ENCODE measurements at regions not wholly inside any gene's neighbourhood (a gene's known extent, or its start where the extent isn't known, plus 50 kb on each side); places are given as distances from the start of the nearest gene placed in this dataset.

GRCh38 chr2:60608679-60609078, 55.2 kb upstream of the BCL11A start:
- Mint-ChIP-seq H3K4me3 (no peak overlapping the region), H3K36me3 (ENCODE audit: low read depth) (no peaks in the 10 kb centered on the region), H3K4me1 (ENCODE audit: low read depth) (no peaks in the 10 kb centered on the region), H3K27me3 (peaks cover 15% of the 10 kb centered on the region), H3K27ac (no peak overlapping the region), H3K9me3 (no peaks in the 10 kb centered on the region)
- no peak overlapping the region for H3K27ac ChIP-seq (ENCODE audit: low read depth in 1 of 2, low read length in 2 of 2)
- ChIA-PET POLR2A (no interaction called here), CTCF (interaction anchor here (0.6 kb wide), 1 partner anchor 8 kb away, joined by 3 read pairs; no protein-coding TSS in a partner anchor)
- no peak for DNase-seq
- peaks cover 0 to 4% of the 10 kb centered on the region in 2 experiments for H3K27me3 ChIP-seq (ENCODE audit: control insufficient read depth in 1 of 2, insufficient read depth in 2 of 2, low read length in 2 of 2)
- ATAC-seq (ENCODE audit: poor library complexity) = no peak
- TF ChIP-seq, protein P1, sequence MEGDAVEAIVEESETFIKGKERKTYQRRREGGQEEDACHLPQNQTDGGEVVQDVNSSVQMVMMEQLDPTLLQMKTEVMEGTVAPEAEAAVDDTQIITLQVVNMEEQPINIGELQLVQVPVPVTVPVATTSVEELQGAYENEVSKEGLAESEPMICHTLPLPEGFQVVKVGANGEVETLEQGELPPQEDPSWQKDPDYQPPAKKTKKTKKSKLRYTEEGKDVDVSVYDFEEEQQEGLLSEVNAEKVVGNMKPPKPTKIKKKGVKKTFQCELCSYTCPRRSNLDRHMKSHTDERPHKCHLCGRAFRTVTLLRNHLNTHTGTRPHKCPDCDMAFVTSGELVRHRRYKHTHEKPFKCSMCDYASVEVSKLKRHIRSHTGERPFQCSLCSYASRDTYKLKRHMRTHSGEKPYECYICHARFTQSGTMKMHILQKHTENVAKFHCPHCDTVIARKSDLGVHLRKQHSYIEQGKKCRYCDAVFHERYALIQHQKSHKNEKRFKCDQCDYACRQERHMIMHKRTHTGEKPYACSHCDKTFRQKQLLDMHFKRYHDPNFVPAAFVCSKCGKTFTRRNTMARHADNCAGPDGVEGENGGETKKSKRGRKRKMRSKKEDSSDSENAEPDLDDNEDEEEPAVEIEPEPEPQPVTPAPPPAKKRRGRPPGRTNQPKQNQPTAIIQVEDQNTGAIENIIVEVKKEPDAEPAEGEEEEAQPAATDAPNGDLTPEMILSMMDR (IDR thresholded peaks at IDR 0.05) = no peak
- no peaks in the 10 kb centered on the region for H3K4me1 ChIP-seq (ENCODE audit: insufficient read depth, low read length)
- intact Hi-C loops (cut with DNase I, micrococcal nuclease) = no loop called here
- H3K9me3 ChIP-seq (ENCODE audit: control insufficient read depth in 1 of 2, insufficient read depth in 1 of 2, low read length in 2 of 2) = no peaks in the 10 kb centered on the region
- no peaks in the 10 kb centered on the region for H3K36me3 ChIP-seq (ENCODE audit: insufficient read depth, low read length)
- no peak overlapping the region for H3K4me3 ChIP-seq (ENCODE audit: low read length)

DNA sequence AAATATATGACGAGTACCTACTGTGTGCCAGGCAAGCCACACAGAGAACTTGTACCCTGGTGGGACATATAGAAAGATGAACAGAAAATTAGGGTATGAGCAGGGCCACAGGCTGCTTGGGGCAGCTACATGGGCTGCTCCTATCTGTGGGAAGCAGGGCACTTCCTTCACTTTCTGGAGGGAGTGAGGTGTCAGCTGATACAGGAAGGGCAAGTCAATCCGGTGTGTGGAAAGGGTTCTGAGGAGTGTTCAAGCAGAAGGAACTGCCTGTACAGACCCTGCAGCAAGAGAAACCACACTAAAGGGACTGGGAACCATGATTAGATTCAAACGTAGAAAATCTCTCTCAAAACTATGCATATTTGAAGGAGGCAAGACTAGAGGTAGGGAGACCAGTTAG, 58.6 kb upstream of the BCL11A start:
- no peaks in the 10 kb centered on the region for H3K4me1 ChIP-seq (ENCODE audit: insufficient read depth, low read length)
- ATAC-seq (ENCODE audit: poor library complexity) = no peak
- TF ChIP-seq, protein P1 (IDR thresholded peaks at IDR 0.05) = no peak
- POLR2A ChIA-PET = no interaction called here
- DNase-seq = no peak
- peaks cover 0 to 3% of the 10 kb centered on the region in 2 experiments for H3K9me3 ChIP-seq (ENCODE audit: control insufficient read depth in 1 of 2, insufficient read depth in 1 of 2, low read length in 2 of 2)
- Mint-ChIP-seq H3K4me1 (ENCODE audit: low read depth) (no peaks in the 10 kb centered on the region), H3K9me3 (no peaks in the 10 kb centered on the region), H3K36me3 (ENCODE audit: low read depth) (no peaks in the 10 kb centered on the region), H3K27me3 (peaks cover 7% of the 10 kb centered on the region), H3K27ac (no peak overlapping the region), H3K4me3 (no peak overlapping the region)
- H3K27ac ChIP-seq (ENCODE audit: low read depth in 1 of 2, low read length in 2 of 2) = no peak overlapping the region
- H3K36me3 ChIP-seq (ENCODE audit: insufficient read depth, low read length) = no peaks in the 10 kb centered on the region
- no peak overlapping the region for H3K4me3 ChIP-seq (ENCODE audit: low read length)
- intact Hi-C loops (cut with DNase I, micrococcal nuclease) = no loop called here
- peaks cover 0 to 4% of the 10 kb centered on the region in 2 experiments for H3K27me3 ChIP-seq (ENCODE audit: control insufficient read depth in 1 of 2, insufficient read depth in 2 of 2, low read length in 2 of 2)
- CTCF ChIA-PET = no interaction called here

DNA sequence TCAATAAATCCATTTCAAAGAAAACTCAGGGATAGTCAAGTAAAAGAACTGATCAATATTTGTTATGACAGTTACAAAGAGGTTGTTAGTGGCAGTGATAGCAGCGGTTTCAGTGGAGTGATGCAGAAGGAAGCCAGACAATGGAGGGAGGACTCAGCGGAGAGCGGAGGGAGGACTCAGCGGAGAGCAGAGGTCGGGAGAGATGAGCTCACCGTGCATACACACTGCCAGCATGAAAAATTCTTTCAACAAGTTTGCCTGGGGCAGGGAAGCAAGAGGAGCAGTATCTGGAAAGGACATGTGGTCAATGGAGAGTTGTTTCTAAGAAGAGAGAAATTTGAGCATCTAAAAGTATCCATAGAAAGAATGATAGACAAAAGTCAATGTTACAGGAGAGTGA, 60.9 kb upstream of the BCL11A start:
- TF ChIP-seq, protein P1 (IDR thresholded peaks at IDR 0.05) = no peak
- CTCF ChIA-PET = no interaction called here
- no peak overlapping the region for H3K4me3 Mint-ChIP-seq
- DNase-seq (no peak), ATAC-seq (ENCODE audit: poor library complexity) (no peak)
- intact Hi-C loops (cut with DNase I, micrococcal nuclease) = no loop called here
- POLR2A ChIA-PET = no interaction called here
- peaks cover 4% of the 10 kb centered on the region for H3K27me3 Mint-ChIP-seq
- no peaks in the 10 kb centered on the region for H3K4me1 Mint-ChIP-seq (ENCODE audit: low read depth)
- H3K36me3 ChIP-seq (ENCODE audit: insufficient read depth, low read length) = no peaks in the 10 kb centered on the region
- H3K4me1 ChIP-seq (ENCODE audit: insufficient read depth, low read length) = no peaks in the 10 kb centered on the region
- H3K9me3 ChIP-seq (ENCODE audit: control insufficient read depth in 1 of 2, insufficient read depth in 1 of 2, low read length in 2 of 2) = peaks cover 0 to 3% of the 10 kb centered on the region in 2 experiments
- H3K9me3 Mint-ChIP-seq = no peaks in the 10 kb centered on the region
- H3K27me3 ChIP-seq (ENCODE audit: control insufficient read depth in 1 of 2, insufficient read depth in 2 of 2, low read length in 2 of 2) = peaks cover 0 to 4% of the 10 kb centered on the region in 2 experiments
- no peak overlapping the region for H3K27ac ChIP-seq (ENCODE audit: low read depth in 1 of 2, low read length in 2 of 2)
- no peak overlapping the region for H3K4me3 ChIP-seq (ENCODE audit: low read length)
- H3K36me3 Mint-ChIP-seq (ENCODE audit: low read depth) = no peaks in the 10 kb centered on the region
- no peak overlapping the region for H3K27ac Mint-ChIP-seq

Measured in CD4-positive, alpha-beta T cell (primary cell).